ENCODE measurements at regions not wholly inside any gene's neighbourhood (a gene's known extent, or its start where the extent isn't known, plus 50 kb on each side); places are given as distances from the start of the nearest gene placed in this dataset.

- no peak overlapping the region for H3K27ac ChIP-seq
- H3K36me3 ChIP-seq = no peaks in the 10 kb centered on the region
- no peak overlapping the region for H3K4me3 ChIP-seq
- H3K9me3 ChIP-seq = no peaks in the 10 kb centered on the region
- H3K27me3 ChIP-seq = no peaks in the 10 kb centered on the region
- TF ChIP-seq CTCF (IDR thresholded peaks at IDR 0.05) = no peak
- TF ChIP-seq POLR2A (IDR thresholded peaks at IDR 0.05) = no peak
- no peaks in the 10 kb centered on the region for H3K4me1 ChIP-seq
- intact Hi-C loops (cut with DNase I; ENCODE audit: low total_unique reads) = no loop called here
- no peak for DNase-seq (ENCODE audit: low spot score in 2 of 2)
Measured at GRCh38 chr19:28504139-28504538, 708.8 kb downstream of the UQCRFS1 start.

- no peak for TF ChIP-seq POLR2AphosphoS5 (IDR thresholded peaks at IDR 0.05)
- TF ChIP-seq POLR2A (IDR thresholded peaks at IDR 0.05) = no peak
- TF ChIP-seq CTCF (IDR thresholded peaks at IDR 0.05) = no peak
Measured at GRCh38 chr19:28502879-28503734, 709.8 kb downstream of the UQCRFS1 start.

GRCh38 chr19:28501976-28502375 is 711.0 kb downstream of the UQCRFS1 start:
- Histone ChIP-seq H3K36me3 (no peaks in the 10 kb centered on the region), H3K9me3 (no peaks in the 10 kb centered on the region), H3K4me1 (no peaks in the 10 kb centered on the region), H3K27me3 (no peaks in the 10 kb centered on the region), H3K27ac (no peak overlapping the region), H3K4me3 (no peak overlapping the region)
- intact Hi-C loops (cut with DNase I; ENCODE audit: low total_unique reads) = no loop called here
- DNase-seq (ENCODE audit: low spot score in 2 of 2) = no peak
- TF ChIP-seq POLR2A (IDR thresholded peaks at IDR 0.05) (no peak), CTCF (IDR thresholded peaks at IDR 0.05) (no peak), POLR2AphosphoS5 (IDR thresholded peaks at IDR 0.05) (no peak)

More at GRCh38 chr19:28502879-28503734, 709.8 kb downstream of the UQCRFS1 start:
- Histone ChIP-seq H3K4me3 (no peak overlapping the region), H3K27ac (no peak overlapping the region), H3K9me3 (no peaks in the 10 kb centered on the region), H3K36me3 (no peaks in the 10 kb centered on the region), H3K27me3 (no peaks in the 10 kb centered on the region), H3K4me1 (no peaks in the 10 kb centered on the region)
- no peak for DNase-seq (ENCODE audit: low spot score in 2 of 2)
- intact Hi-C loops (cut with DNase I; ENCODE audit: low total_unique reads) = no loop called here

GRCh38 chr19:28500982-28501630 is 711.8 kb downstream of the UQCRFS1 start:
- Histone ChIP-seq H3K4me3 (no peak overlapping the region), H3K36me3 (no peaks in the 10 kb centered on the region), H3K9me3 (no peaks in the 10 kb centered on the region), H3K27ac (no peak overlapping the region), H3K4me1 (no peaks in the 10 kb centered on the region), H3K27me3 (no peaks in the 10 kb centered on the region)
- TF ChIP-seq POLR2A (IDR thresholded peaks at IDR 0.05) = no peak
- no peak for TF ChIP-seq POLR2AphosphoS5 (IDR thresholded peaks at IDR 0.05)
- TF ChIP-seq CTCF (IDR thresholded peaks at IDR 0.05) = no peak
- intact Hi-C loops (cut with DNase I; ENCODE audit: low total_unique reads) = no loop called here
- no peak for DNase-seq (ENCODE audit: low spot score in 2 of 2)

GRCh38 chr19:28500296-28500695 is 712.7 kb downstream of the UQCRFS1 start:
- intact Hi-C loops (cut with DNase I; ENCODE audit: low total_unique reads) = no loop called here
- H3K9me3 ChIP-seq = no peaks in the 10 kb centered on the region
- no peak for DNase-seq (ENCODE audit: low spot score in 2 of 2)
- no peaks in the 10 kb centered on the region for H3K27me3 ChIP-seq
- no peak for TF ChIP-seq POLR2A (IDR thresholded peaks at IDR 0.05)
- TF ChIP-seq POLR2AphosphoS5 (IDR thresholded peaks at IDR 0.05) = no peak
- TF ChIP-seq CTCF (IDR thresholded peaks at IDR 0.05) = no peak
- H3K4me3 ChIP-seq = no peak overlapping the region
- H3K27ac ChIP-seq = no peak overlapping the region
- no peaks in the 10 kb centered on the region for H3K36me3 ChIP-seq
- no peaks in the 10 kb centered on the region for H3K4me1 ChIP-seq
